ENCODE measurements at regions not wholly inside any gene's neighbourhood (a gene's known extent, or its start where the extent isn't known, plus 50 kb on each side); places are given as distances from the start of the nearest gene placed in this dataset.

GRCh38 chr19:31223740-31224534 is 125.3 kb downstream of the TSHZ3 start:
- no peak overlapping the region for H3K4me3 ChIP-seq (ENCODE audit: low read length)
- H3K27me3 ChIP-seq (ENCODE audit: control insufficient read depth, insufficient read depth, low read length, poor library complexity, severe bottlenecking): no peaks in the 10 kb centered on the region
- no peak for TF ChIP-seq CTCF (conservative IDR thresholded peaks at IDR 0.05)
- H3K4me1 Mint-ChIP-seq: no peaks in the 10 kb centered on the region
- WGBS, 2 experiments (ENCODE audit: insufficient coverage in 1 of 2, insufficient read length in 1 of 2): 89 to 93% methylated on average over 5 to 9 of the region's 9 CpGs
- H3K27ac ChIP-seq (ENCODE audit: low read depth, low read length): no peak overlapping the region
- DNase-seq: no peak
- H3K27me3 Mint-ChIP-seq (ENCODE audit: insufficient read depth): peaks cover 4% of the 10 kb centered on the region
- H3K9me3 ChIP-seq (ENCODE audit: control insufficient read depth, low read length): no peaks in the 10 kb centered on the region
- H3K36me3 Mint-ChIP-seq (ENCODE audit: low read depth): no peaks in the 10 kb centered on the region
- no peak overlapping the region for H3K27ac Mint-ChIP-seq
- H3K4me1 ChIP-seq (ENCODE audit: control insufficient read depth, insufficient read depth, low read length): no peaks in the 10 kb centered on the region
- no peaks in the 10 kb centered on the region for H3K9me3 Mint-ChIP-seq
- no peak overlapping the region for H3K4me3 Mint-ChIP-seq
- no peaks in the 10 kb centered on the region for H3K36me3 ChIP-seq (ENCODE audit: control insufficient read depth, insufficient read depth, low read length)
- no peak overlapping the region for H3K9ac ChIP-seq (ENCODE audit: extremely low read depth, low read length, poor library complexity, severe bottlenecking)

- WGBS, 2 experiments (ENCODE audit: insufficient coverage in 1 of 2, insufficient read length in 1 of 2): 73% methylated on average over 2 of the region's 2 CpGs; no CpG with 5 or more reads in 1 of the 2 experiments
- Histone ChIP-seq H3K27me3 (ENCODE audit: control insufficient read depth, insufficient read depth, low read length, poor library complexity, severe bottlenecking) (no peaks in the 10 kb centered on the region), H3K27ac (ENCODE audit: low read depth, low read length) (no peak overlapping the region), H3K9ac (ENCODE audit: extremely low read depth, low read length, poor library complexity, severe bottlenecking) (no peak overlapping the region), H3K4me1 (ENCODE audit: control insufficient read depth, insufficient read depth, low read length) (no peaks in the 10 kb centered on the region), H3K4me3 (ENCODE audit: low read length) (no peak overlapping the region), H3K36me3 (ENCODE audit: control insufficient read depth, insufficient read depth, low read length) (no peaks in the 10 kb centered on the region), H3K9me3 (ENCODE audit: control insufficient read depth, low read length) (no peaks in the 10 kb centered on the region)
- no peak for TF ChIP-seq CTCF (conservative IDR thresholded peaks at IDR 0.05)
- Mint-ChIP-seq H3K27ac (no peak overlapping the region), H3K27me3 (ENCODE audit: insufficient read depth) (peaks cover 2% of the 10 kb centered on the region), H3K4me3 (no peak overlapping the region), H3K9me3 (no peaks in the 10 kb centered on the region), H3K4me1 (no peaks in the 10 kb centered on the region), H3K36me3 (ENCODE audit: low read depth) (no peaks in the 10 kb centered on the region)
- DNase-seq: peak; percentile 66
Observed at GRCh38 chr19:31220540-31220939, 128.7 kb downstream of the TSHZ3 start.

GRCh38 chr19:31214997-31215396 is 134.2 kb downstream of the TSHZ3 start:
- Histone ChIP-seq H3K27me3 (ENCODE audit: control insufficient read depth, insufficient read depth, low read length, poor library complexity, severe bottlenecking) (no peaks in the 10 kb centered on the region), H3K4me1 (ENCODE audit: control insufficient read depth, insufficient read depth, low read length) (no peaks in the 10 kb centered on the region), H3K36me3 (ENCODE audit: control insufficient read depth, insufficient read depth, low read length) (no peaks in the 10 kb centered on the region), H3K4me3 (ENCODE audit: low read length) (no peak overlapping the region), H3K9ac (ENCODE audit: extremely low read depth, low read length, poor library complexity, severe bottlenecking) (no peak overlapping the region), H3K27ac (ENCODE audit: low read depth, low read length) (no peak overlapping the region), H3K9me3 (ENCODE audit: control insufficient read depth, low read length) (no peaks in the 10 kb centered on the region)
- no peak for TF ChIP-seq CTCF (conservative IDR thresholded peaks at IDR 0.05)
- peaks cover 7% of the 10 kb centered on the region for H3K4me1 Mint-ChIP-seq
- DNase-seq: no peak
- 100% methylated on average over 2 of the region's 2 CpGs; no CpG with 5 or more reads in 1 of the 2 experiments for WGBS, 2 experiments (ENCODE audit: insufficient coverage in 1 of 2, insufficient read length in 1 of 2)
- H3K36me3 Mint-ChIP-seq (ENCODE audit: low read depth): no peaks in the 10 kb centered on the region
- no peak overlapping the region for H3K27ac Mint-ChIP-seq
- no peaks in the 10 kb centered on the region for H3K27me3 Mint-ChIP-seq (ENCODE audit: insufficient read depth)
- H3K4me3 Mint-ChIP-seq: no peak overlapping the region
- H3K9me3 Mint-ChIP-seq: no peaks in the 10 kb centered on the region

Data from endodermal cell (in vitro differentiated cells).